Suprapubic skin (tissue), 4 donors: ENCODE measurements at regions not wholly inside any gene's neighbourhood (a gene's known extent, or its start where the extent isn't known, plus 50 kb on each side); places are given as distances from the start of the nearest gene placed in this dataset.

ENCODE experiments used
- DNase-seq, 2 donors: peaks; one replicate each; pipeline ENCODE4 v3.0.0-alpha.2; 2019; ENCODE audit warnings: low spot score in 2 of 2
- H3K27ac ChIP-seq: fragments of 200-600 bp; sonication (generic); one replicate; pipeline ENCODE4 v1.5.1; 2019
- H3K27me3 ChIP-seq: fragments of 200-600 bp; sonication (generic); one replicate; pipeline ENCODE4 v1.5.1; 2019
- H3K36me3 ChIP-seq: fragments of 200-600 bp; sonication (generic); one replicate; pipeline ENCODE4 v1.5.1; 2019
- H3K4me1 ChIP-seq: fragments of 200-600 bp; sonication (generic); one replicate; pipeline ENCODE4 v1.5.1; 2019
- H3K4me3 ChIP-seq: fragments of 200-600 bp; sonication (generic); one replicate; pipeline ENCODE4 v1.5.1; 2019; ENCODE audit warnings: mild to moderate bottlenecking
- H3K9me3 ChIP-seq: fragments of 200-600 bp; sonication (generic); one replicate; pipeline ENCODE4 v1.5.1; 2019
- EP300 ChIP-seq: sonication (generic); formaldehyde crosslinking; IDR thresholded peaks from one replicate; pipeline ENCODE4 v1.6.1; 2017; ENCODE audit warnings: antibody characterized with exemption
- POLR2A ChIP-seq, 2 donors: fragments of 450-650 bp; IDR thresholded peaks; one replicate each; pipeline ENCODE4 v1.6.1; 2017; ENCODE audit warnings: antibody characterized with exemption in 2 of 2, mild to moderate bottlenecking in 2 of 2, moderate library complexity in 2 of 2
- POLR2AphosphoS5 ChIP-seq, 3 donors: sonication (generic); formaldehyde crosslinking; IDR thresholded peaks; one replicate each; pipeline ENCODE4 v1.6.1; 2017; ENCODE audit warnings: antibody characterized with exemption in 3 of 3
- WGBS: methylation state at CpG from one replicate; pipeline ENCODE4 v1.1.5; 2018; 5-methylcytosine and 5-hydroxymethylcytosine counted together
- TF ChIP-seq, protein P1 (sequence below), 2 donors: fragments of 200-600 bp in 1 of 2; fragments of 450-650 bp in 1 of 2; sonication (generic) in 1 of 2; IDR thresholded peaks; one replicate each; pipeline ENCODE4 v1.5.1; 2016 to 2019; ENCODE audit warnings: antibody characterized with exemption in 2 of 2, mild to moderate bottlenecking in 1 of 2, moderate library complexity in 1 of 2

DNA sequence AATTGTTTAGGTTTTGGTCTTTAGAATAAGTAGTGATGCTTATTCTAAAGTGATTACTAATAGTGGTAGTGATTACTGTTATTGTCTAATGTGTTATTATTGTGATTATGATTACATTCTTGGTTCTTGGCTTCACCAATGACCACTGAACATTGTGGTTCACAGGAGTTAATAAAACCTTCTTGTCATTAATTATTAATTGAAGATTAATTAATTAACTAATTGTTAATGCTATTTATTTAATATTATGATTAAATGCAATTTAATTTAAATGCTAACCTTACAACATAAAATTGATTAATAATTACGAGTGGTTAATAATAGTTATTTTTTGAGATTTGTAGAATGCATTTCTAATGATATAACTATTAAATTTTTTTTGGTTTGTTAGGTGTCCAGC, 747.7 kb upstream of the POM121L12 start:
- WGBS, result 95% methylated on average over 1 of the region's 1 CpG
- no peaks in the 10 kb centered on the region for H3K27me3 ChIP-seq

DNA sequence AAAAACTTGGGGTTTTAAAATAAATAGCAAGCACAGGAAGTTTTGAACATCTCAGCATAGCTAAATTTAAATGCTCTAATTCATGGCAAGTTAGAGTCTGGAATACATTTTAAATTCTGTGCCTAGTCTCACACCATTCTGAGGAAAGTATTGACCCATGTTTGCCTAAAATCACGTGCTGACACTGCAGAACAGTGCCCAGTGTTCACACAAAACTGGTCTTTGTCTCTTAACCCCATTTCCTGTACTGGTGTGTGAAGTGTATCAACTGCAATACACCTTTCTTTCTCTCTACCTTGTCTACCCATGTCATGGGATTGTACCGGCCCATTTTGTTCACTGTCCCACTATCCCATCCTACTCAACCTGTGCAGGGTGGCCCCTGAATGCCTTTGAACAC, 749.7 kb upstream of the POM121L12 start:
- 69% methylated on average over 2 of the region's 2 CpGs for WGBS
- TF ChIP-seq, protein P1, sequence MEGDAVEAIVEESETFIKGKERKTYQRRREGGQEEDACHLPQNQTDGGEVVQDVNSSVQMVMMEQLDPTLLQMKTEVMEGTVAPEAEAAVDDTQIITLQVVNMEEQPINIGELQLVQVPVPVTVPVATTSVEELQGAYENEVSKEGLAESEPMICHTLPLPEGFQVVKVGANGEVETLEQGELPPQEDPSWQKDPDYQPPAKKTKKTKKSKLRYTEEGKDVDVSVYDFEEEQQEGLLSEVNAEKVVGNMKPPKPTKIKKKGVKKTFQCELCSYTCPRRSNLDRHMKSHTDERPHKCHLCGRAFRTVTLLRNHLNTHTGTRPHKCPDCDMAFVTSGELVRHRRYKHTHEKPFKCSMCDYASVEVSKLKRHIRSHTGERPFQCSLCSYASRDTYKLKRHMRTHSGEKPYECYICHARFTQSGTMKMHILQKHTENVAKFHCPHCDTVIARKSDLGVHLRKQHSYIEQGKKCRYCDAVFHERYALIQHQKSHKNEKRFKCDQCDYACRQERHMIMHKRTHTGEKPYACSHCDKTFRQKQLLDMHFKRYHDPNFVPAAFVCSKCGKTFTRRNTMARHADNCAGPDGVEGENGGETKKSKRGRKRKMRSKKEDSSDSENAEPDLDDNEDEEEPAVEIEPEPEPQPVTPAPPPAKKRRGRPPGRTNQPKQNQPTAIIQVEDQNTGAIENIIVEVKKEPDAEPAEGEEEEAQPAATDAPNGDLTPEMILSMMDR (IDR thresholded peaks at IDR 0.05), result no peak
- TF ChIP-seq EP300, result no peak
- no peak for TF ChIP-seq POLR2AphosphoS5 (IDR thresholded peaks at IDR 0.05)
- TF ChIP-seq POLR2A (IDR thresholded peaks at IDR 0.05), result no peak
- Histone ChIP-seq H3K27ac (no peak overlapping the region), H3K4me3 (no peak overlapping the region), H3K36me3 (no peaks in the 10 kb centered on the region), H3K4me1 (no peaks in the 10 kb centered on the region), H3K9me3 (peaks cover 5% of the 10 kb centered on the region), H3K27me3 (no peaks in the 10 kb centered on the region)
- no peak for DNase-seq

More for the DNA sequence above, 747.7 kb upstream of the POM121L12 start:
- Histone ChIP-seq H3K36me3 (no peaks in the 10 kb centered on the region), H3K4me1 (no peaks in the 10 kb centered on the region), H3K4me3 (no peak overlapping the region), H3K27ac (no peak overlapping the region), H3K9me3 (no peaks in the 10 kb centered on the region)
- DNase-seq, result no peak
- TF ChIP-seq, protein P1 (IDR thresholded peaks at IDR 0.05), result no peak
- TF ChIP-seq POLR2A (IDR thresholded peaks at IDR 0.05) (no peak), POLR2AphosphoS5 (IDR thresholded peaks at IDR 0.05) (no peak), EP300 (no peak)

DNA sequence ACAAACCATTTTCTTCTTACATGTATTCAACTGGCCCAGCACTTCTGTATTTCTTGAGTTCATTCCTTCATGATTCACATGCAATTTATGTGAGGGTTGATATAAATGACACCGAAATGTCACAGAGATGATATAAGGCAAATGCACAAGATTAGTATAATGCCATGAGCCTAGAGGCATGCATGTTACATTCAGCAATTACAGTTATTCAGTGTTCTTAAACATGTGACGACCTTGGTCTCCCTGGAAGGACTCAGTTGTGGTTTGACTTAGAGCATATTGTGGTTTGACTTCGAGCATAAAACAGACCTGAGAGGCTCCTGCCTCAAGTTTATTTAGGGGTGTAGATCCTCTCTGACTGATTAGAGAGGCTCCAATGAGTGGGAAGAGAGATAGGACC, 752.1 kb upstream of the POM121L12 start:
- WGBS, result 51% methylated on average over 3 of the region's 3 CpGs
- H3K27me3 ChIP-seq, result no peaks in the 10 kb centered on the region
- no peak overlapping the region for H3K27ac ChIP-seq
- TF ChIP-seq, protein P1 (IDR thresholded peaks at IDR 0.05), result no peak
- TF ChIP-seq EP300, result no peak
- no peak for TF ChIP-seq POLR2AphosphoS5 (IDR thresholded peaks at IDR 0.05)
- TF ChIP-seq POLR2A (IDR thresholded peaks at IDR 0.05), result no peak
- no peak overlapping the region for H3K4me3 ChIP-seq
- H3K9me3 ChIP-seq, result peaks cover 5% of the 10 kb centered on the region
- H3K4me1 ChIP-seq, result no peaks in the 10 kb centered on the region
- no peaks in the 10 kb centered on the region for H3K36me3 ChIP-seq
- DNase-seq, result no peak

DNA sequence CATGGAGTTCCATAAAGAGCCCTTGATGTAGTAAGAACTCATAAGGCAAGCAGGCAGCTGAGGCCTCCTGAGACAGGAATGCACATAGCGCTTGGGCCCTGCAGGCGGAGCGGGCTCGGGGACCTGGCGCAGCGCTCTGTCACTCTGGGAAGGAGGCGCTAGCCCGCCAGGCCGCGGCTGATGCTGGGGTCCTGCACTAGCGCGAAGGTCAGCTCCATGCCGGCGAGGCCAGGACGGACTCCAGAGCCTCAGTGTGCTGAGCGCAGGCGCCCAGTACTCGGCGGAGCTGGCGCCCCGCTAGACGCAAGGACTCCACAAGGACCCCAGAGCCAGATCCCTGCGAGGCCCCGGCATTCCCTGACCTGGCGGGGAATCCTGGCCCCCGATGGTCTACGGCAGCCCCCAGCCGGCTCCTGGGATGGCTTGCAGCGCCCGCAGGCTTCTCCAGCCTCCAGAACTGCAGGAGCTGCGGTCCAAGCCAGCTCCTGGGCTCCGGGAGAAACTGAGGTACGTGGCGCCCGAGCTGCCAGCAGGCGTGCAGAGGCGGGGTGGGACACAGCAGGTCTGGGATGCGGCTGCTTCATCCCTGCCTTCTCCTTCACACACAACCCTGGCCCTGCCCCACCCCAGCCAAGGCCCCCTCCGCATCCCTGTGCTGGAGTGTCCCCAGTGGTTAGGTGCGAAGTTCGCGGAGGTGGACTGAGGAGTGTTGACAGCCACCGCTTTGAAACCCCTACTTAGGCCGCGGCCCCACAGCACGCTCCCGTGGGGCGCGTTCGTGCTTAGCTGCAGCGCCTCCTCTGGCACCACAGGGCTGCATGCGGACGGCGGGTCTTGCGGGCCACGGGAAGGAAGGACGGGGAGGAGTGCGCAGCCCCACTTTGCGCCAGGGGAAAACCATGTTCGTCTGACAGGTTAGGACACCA, 761.5 kb upstream of the POM121L12 start:
- 94% methylated on average over 20 of the region's 60 CpGs for WGBS
- H3K27me3 ChIP-seq, result no peaks in the 10 kb centered on the region
- no peaks in the 10 kb centered on the region for H3K4me1 ChIP-seq
- no peak for DNase-seq
- H3K4me3 ChIP-seq, result no peak overlapping the region
- TF ChIP-seq POLR2A (IDR thresholded peaks at IDR 0.05) (no peak), EP300 (no peak), POLR2AphosphoS5 (IDR thresholded peaks at IDR 0.05) (no peak)
- TF ChIP-seq, protein P1 (IDR thresholded peaks at IDR 0.05), result no peak
- H3K36me3 ChIP-seq, result no peaks in the 10 kb centered on the region
- H3K9me3 ChIP-seq, result peaks cover 8% of the 10 kb centered on the region
- no peak overlapping the region for H3K27ac ChIP-seq

DNA sequence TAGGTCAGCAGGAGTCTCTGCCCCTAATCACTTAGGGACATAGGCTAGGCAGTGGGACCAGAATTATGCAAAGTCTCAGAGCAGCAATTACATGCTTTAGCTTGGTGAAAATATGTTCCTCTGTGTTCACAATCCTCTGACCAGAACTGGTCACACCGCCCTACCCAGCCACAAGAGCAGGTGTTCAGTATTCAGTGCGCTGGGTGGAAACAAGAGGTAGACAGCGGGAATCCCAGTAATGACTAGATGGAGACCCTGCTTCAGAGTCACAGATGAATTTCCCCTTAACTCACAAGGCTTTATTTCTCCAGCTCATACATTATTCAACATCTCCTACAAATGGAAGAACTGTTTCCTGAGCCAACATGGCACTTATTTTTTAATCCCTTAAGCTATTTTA, 763.7 kb upstream of the POM121L12 start:
- 96% methylated on average over 3 of the region's 3 CpGs for WGBS

More for the DNA sequence above, 763.7 kb upstream of the POM121L12 start:
- Histone ChIP-seq H3K27ac (no peak overlapping the region), H3K4me3 (no peak overlapping the region), H3K36me3 (no peaks in the 10 kb centered on the region), H3K9me3 (peaks cover 8% of the 10 kb centered on the region), H3K27me3 (no peaks in the 10 kb centered on the region), H3K4me1 (no peaks in the 10 kb centered on the region)
- DNase-seq, result no peak
- TF ChIP-seq POLR2AphosphoS5 (IDR thresholded peaks at IDR 0.05), result no peak
